ENCODE measurements at regions not wholly inside any gene's neighbourhood (a gene's known extent, or its start where the extent isn't known, plus 50 kb on each side); places are given as distances from the start of the nearest gene placed in this dataset.

DNA sequence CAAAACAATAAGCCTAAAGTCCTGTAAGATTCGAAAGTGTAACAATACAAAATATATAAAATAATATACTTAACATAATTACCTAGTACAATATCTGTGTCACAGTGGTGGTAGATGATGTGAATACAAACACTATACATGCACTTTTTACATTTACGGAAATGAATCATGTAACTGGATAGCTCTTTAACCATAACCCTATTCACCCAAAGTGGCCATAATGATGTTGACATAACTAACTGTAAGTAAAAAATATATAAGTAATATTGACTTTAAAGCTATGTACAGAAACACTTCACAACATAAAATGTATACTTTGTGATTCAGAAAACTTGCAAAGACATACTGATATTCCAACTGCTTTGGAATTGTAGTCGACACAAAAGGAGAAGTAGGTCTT lies 616.9 kb upstream of the SLC8A1 start:
- no peak for DNase-seq (ENCODE audit: low read depth)
- no peak overlapping the region for H3K4me3 ChIP-seq (ENCODE audit: low read depth, low read length)
- TF ChIP-seq, protein P1, sequence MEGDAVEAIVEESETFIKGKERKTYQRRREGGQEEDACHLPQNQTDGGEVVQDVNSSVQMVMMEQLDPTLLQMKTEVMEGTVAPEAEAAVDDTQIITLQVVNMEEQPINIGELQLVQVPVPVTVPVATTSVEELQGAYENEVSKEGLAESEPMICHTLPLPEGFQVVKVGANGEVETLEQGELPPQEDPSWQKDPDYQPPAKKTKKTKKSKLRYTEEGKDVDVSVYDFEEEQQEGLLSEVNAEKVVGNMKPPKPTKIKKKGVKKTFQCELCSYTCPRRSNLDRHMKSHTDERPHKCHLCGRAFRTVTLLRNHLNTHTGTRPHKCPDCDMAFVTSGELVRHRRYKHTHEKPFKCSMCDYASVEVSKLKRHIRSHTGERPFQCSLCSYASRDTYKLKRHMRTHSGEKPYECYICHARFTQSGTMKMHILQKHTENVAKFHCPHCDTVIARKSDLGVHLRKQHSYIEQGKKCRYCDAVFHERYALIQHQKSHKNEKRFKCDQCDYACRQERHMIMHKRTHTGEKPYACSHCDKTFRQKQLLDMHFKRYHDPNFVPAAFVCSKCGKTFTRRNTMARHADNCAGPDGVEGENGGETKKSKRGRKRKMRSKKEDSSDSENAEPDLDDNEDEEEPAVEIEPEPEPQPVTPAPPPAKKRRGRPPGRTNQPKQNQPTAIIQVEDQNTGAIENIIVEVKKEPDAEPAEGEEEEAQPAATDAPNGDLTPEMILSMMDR (conservative IDR thresholded peaks at IDR 0.05; ENCODE audit: low read depth, low read length) = no peak

DNA sequence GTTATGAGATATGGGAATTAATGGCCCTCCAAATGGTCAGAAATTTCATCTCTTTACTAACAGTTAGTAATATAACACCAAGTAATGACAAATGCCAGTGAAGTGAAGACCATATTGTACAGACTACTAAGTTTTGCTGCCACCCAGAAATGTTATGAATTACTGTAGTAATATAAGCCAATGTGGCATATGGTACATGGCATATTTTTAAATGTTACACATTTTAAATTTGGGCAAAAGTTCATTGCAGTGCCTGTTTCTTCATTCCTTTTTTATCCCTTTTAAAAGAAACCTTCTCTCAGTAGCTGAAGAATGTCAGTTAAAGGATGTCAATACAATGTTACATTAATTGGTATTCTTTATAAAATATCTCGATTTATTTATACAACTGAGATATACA lies 626.5 kb upstream of the SLC8A1 start:
- DNase-seq (ENCODE audit: low read depth) = no peak
- TF ChIP-seq, protein P1 (conservative IDR thresholded peaks at IDR 0.05; ENCODE audit: low read depth, low read length) = no peak
- no peak overlapping the region for H3K4me3 ChIP-seq (ENCODE audit: low read depth, low read length)

DNA sequence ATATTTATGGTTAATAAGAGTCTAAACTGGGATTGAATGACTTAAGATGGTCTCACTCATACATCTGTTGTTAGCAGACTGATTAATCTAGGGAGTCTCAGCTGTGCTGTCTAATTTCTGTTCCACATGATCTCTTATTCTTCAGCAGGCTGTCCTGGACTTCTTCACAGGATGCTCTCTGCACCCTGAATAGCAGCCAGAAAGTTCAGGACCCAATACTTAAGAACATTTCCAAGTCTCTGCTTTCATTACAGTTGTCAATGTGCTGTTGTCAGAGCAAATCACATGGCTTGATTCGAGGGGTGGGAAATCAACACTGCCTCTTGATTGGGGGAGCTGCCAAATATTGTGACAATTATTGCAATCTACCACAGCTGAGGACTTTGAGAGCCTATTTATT lies 627.1 kb upstream of the SLC8A1 start:
- DNase-seq (ENCODE audit: low read depth) = no peak
- TF ChIP-seq, protein P1 (conservative IDR thresholded peaks at IDR 0.05; ENCODE audit: low read depth, low read length) = no peak
- no peak overlapping the region for H3K4me3 ChIP-seq (ENCODE audit: low read depth, low read length)

DNA sequence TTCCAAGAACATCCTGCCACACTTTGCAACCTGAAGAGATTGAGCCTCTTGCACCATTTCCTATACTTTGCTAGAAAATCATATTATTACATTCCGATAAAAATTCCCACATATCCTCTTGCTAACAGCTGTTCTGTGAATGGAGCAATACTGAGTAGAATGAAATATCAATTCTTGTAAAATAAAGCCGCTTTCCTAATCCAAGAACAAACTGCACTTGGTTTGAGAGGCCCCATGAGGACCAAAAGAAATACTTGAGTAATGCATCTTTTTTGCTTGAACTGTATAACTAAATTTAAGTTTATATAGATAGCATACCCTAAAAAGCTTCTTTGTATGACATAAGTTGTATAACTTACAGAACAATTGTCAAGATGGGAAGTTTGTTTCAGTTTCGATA lies 632.4 kb upstream of the SLC8A1 start:
- H3K4me3 ChIP-seq (ENCODE audit: low read depth, low read length) = no peak overlapping the region
- TF ChIP-seq, protein P1 (conservative IDR thresholded peaks at IDR 0.05; ENCODE audit: low read depth, low read length) = no peak
- DNase-seq (ENCODE audit: low read depth) = no peak

DNA sequence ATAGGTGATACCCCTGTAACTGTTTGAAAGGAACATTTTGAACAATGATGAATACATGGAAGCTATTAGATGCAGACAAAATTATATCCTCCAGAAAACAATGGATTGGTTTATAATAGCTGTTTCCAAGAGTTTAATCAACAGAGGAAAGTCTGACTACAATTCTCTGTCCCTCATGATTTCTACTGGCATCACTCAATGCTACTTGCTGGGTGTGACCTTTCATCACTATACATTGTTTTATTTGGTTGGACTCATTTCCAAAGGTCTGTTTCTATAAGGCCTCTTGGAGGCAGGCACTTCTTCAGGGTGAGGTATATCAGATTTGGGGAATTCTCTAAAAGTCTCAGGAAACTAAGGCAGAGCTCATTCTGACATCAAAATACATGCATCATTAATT lies 636.1 kb upstream of the SLC8A1 start:
- no peak overlapping the region for H3K4me3 ChIP-seq (ENCODE audit: low read depth, low read length)
- no peak for DNase-seq (ENCODE audit: low read depth)
- TF ChIP-seq, protein P1 (conservative IDR thresholded peaks at IDR 0.05; ENCODE audit: low read depth, low read length) = no peak

DNA sequence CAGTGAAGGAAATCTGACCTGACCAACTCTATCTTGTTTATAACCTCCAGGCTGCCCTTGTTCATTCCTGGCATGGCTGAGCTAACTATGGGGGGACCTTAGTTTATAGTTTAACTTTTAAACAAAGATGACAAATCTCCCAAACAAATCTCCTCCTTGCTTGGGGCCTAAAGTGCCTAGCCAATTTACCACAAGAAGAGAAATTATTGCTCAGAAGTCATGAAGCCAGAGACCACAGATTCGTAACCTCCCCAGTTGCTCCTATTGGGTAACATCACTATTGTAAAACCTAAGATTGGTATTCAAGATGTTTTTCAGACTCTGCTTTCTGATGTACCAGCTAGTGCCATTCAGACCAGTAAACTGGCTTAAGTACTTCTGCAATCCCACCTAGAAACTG lies 649.4 kb upstream of the SLC8A1 start:
- TF ChIP-seq, protein P1 (conservative IDR thresholded peaks at IDR 0.05; ENCODE audit: low read depth, low read length) = no peak
- H3K4me3 ChIP-seq (ENCODE audit: low read depth, low read length) = no peak overlapping the region
- no peak for DNase-seq (ENCODE audit: low read depth)

DNA sequence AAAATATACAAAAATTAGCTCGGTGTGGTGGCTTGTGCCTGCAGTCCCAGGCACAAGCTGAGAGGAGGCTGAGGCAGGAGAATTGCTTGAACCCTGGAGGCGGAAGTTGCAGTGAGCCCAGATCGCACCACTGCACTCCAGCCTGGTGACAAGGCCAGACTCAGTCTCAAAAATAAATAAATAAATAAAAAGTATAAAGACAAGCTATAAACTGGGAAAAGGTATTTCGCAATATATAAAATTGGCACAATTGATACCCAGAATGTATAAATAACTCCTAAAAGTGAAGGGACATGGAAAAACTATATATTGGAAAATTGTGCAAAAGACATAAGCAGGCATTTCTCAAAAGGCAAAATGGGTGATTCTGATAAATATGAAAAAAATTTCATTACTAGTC lies 657.9 kb upstream of the SLC8A1 start:
- TF ChIP-seq, protein P1 (conservative IDR thresholded peaks at IDR 0.05; ENCODE audit: low read depth, low read length) = no peak

More for the DNA sequence above, 657.9 kb upstream of the SLC8A1 start:
- DNase-seq (ENCODE audit: low read depth) = no peak
- no peak overlapping the region for H3K4me3 ChIP-seq (ENCODE audit: low read depth, low read length)

Measured in epithelial cell of proximal tubule (primary cell).